Smooth muscle cell (in vitro differentiated cells): ENCODE measurements at regions not wholly inside any gene's neighbourhood (a gene's known extent, or its start where the extent isn't known, plus 50 kb on each side); places are given as distances from the start of the nearest gene placed in this dataset.

Experiments
- DNase-seq: peaks from one replicate; lab custom pipeline; 2025; ENCODE audit not compliant: unreplicated experiment; lab: John Stamatoyannopoulos, UW
- H2AFZ ChIP-seq: fragments of 200-600 bp; sonication (generic); 2 replicates; pipeline ENCODE4 v1.6.0; 2016; ENCODE audit warnings: antibody characterized with exemption, low read depth, mild to moderate bottlenecking
- H3F3A ChIP-seq: fragments of 200-600 bp; sonication (generic); 2 replicates; pipeline ENCODE4 v1.6.0; 2017; ENCODE audit warnings: antibody characterized with exemption, low read depth
- H3K27ac ChIP-seq: fragments of 200-600 bp; sonication (generic); 2 replicates; pipeline ENCODE4 v1.5.1; 2016; ENCODE audit warnings: low read depth, mild to moderate bottlenecking
- H3K27me3 ChIP-seq: fragments of 200-600 bp; sonication (generic); 2 replicates; pipeline ENCODE4 v1.6.1; 2016; ENCODE audit warnings: low read depth, mild to moderate bottlenecking
- H3K36me3 ChIP-seq: fragments of 200-600 bp; sonication (generic); 2 replicates; pipeline ENCODE4 v1.5.1; 2016; ENCODE audit warnings: low read depth
- H3K4me1 ChIP-seq: fragments of 200-600 bp; sonication (generic); 2 replicates; pipeline ENCODE4 v1.5.1; 2016; ENCODE audit warnings: low read depth
- H3K4me2 ChIP-seq: fragments of 200-600 bp; sonication (generic); 2 replicates; pipeline ENCODE4 v1.6.0; 2016; ENCODE audit warnings: mild to moderate bottlenecking
- H3K4me3 ChIP-seq: fragments of 200-600 bp; sonication (generic); 2 replicates; pipeline ENCODE4 v1.5.1; 2016; ENCODE audit warnings: mild to moderate bottlenecking
- H3K79me2 ChIP-seq: fragments of 200-600 bp; sonication (generic); 2 replicates; pipeline ENCODE4 v1.6.0; 2016; ENCODE audit warnings: low read depth, mild to moderate bottlenecking
- H3K9ac ChIP-seq: fragments of 200-600 bp; sonication (generic); 2 replicates; pipeline ENCODE4 v1.6.0; 2016; ENCODE audit warnings: low read depth
- H3K9me3 ChIP-seq: fragments of 200-600 bp; sonication (generic); replicated peaks from 2 replicates; pipeline ENCODE4 v1.5.1; 2016; ENCODE audit warnings: low read depth
- H4K20me1 ChIP-seq: fragments of 200-600 bp; sonication (generic); 2 replicates; pipeline ENCODE4 v1.6.0; 2016; ENCODE audit warnings: low read depth
- WGBS: methylation state at CpG from one replicate; pipeline ENCODE4 v1.1.7; 2016; ENCODE audit warnings: low lambda C conversion rate; 5-methylcytosine and 5-hydroxymethylcytosine counted together
- TF ChIP-seq, protein P1 (sequence below): fragments of 200-600 bp; sonication (generic); IDR thresholded peaks from 2 replicates; pipeline ENCODE4 v1.5.1; 2017; ENCODE audit warnings: borderline replicate concordance, mild to moderate bottlenecking, antibody characterized with exemption; ENCODE audit not compliant: insufficient read depth, poor library complexity, severe bottlenecking

DNA sequence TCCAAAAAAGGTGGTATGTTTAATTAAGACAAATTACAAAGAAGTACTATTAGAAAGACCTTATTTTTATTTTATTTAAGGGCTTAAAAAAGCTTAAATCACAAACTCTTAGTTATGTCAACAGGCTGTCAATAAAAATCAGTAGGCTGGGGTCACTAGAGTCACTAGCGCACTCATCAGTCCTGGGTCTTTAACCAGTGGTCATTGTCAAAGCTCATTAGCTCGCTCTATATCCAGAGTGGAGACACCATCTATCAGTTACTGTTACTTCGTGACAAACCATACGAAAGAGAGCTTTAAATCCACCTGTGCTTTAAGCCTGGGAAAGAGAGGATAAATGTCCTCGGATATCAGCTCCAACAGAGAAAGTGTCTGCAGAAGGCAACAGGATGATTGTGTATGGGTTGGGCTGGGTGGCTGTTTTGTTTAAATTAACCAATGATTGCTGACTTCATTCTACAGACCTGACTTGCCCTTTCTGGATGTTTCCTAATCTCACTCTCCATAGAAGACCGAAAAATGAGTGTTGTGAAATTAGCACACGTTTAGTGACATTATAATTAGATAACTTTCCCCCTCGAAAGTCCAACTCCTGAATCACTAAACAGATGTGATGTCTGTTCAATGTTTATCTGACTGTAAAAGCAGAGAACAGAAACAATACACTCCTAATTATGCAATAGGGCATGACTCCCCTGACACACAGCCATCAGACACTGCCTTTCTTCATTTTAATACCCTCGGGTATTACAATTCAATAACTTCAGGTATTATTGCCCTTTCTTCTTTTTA is 123.6 kb upstream of the TNPO1 start:
- no peaks in the 10 kb centered on the region for H3K27me3 ChIP-seq
- H3K9ac ChIP-seq: no peak overlapping the region
- no peaks in the 10 kb centered on the region for H3K9me3 ChIP-seq
- WGBS: 56% methylated on average over 9 of the region's 9 CpGs
- no peaks in the 10 kb centered on the region for H4K20me1 ChIP-seq
- H3F3A ChIP-seq: no peaks in the 10 kb centered on the region
- no peaks in the 10 kb centered on the region for H3K36me3 ChIP-seq
- no peak overlapping the region for H2AFZ ChIP-seq
- no peaks in the 10 kb centered on the region for H3K4me1 ChIP-seq
- TF ChIP-seq, protein P1, sequence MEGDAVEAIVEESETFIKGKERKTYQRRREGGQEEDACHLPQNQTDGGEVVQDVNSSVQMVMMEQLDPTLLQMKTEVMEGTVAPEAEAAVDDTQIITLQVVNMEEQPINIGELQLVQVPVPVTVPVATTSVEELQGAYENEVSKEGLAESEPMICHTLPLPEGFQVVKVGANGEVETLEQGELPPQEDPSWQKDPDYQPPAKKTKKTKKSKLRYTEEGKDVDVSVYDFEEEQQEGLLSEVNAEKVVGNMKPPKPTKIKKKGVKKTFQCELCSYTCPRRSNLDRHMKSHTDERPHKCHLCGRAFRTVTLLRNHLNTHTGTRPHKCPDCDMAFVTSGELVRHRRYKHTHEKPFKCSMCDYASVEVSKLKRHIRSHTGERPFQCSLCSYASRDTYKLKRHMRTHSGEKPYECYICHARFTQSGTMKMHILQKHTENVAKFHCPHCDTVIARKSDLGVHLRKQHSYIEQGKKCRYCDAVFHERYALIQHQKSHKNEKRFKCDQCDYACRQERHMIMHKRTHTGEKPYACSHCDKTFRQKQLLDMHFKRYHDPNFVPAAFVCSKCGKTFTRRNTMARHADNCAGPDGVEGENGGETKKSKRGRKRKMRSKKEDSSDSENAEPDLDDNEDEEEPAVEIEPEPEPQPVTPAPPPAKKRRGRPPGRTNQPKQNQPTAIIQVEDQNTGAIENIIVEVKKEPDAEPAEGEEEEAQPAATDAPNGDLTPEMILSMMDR: no peak
- H3K4me2 ChIP-seq: peak overlapping the region; percentile 47
- H3K79me2 ChIP-seq: no peaks in the 10 kb centered on the region
- no peak overlapping the region for H3K27ac ChIP-seq
- no peak overlapping the region for H3K4me3 ChIP-seq
- no peak for DNase-seq

DNA sequence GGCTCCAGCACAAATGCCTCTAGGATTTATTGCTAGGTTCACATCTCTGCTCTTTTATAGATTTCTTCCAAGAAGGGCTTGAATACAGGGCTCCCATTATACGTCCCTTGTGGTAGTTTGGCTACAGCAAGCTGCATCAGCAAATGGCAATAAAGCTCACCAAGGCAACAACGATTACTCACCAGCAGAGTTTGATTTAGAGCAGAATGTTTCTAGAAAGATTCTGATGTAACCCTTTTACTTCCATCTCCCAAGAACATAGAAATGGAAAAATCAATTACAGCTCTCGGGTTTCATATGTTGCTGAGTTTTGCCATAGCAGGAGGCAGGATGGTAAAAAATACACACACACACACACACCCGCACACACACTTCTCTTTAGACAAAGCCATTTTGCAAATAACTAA is 124.2 kb upstream of the TNPO1 start:
- H3K4me3 ChIP-seq: no peak overlapping the region
- peak overlapping the region; percentile 33 for H2AFZ ChIP-seq
- H3K27ac ChIP-seq: no peak overlapping the region
- TF ChIP-seq, protein P1: no peak
- no peaks in the 10 kb centered on the region for H3K4me1 ChIP-seq
- no peak overlapping the region for H3K9ac ChIP-seq
- H3K4me2 ChIP-seq: peak overlapping the region; percentile 47
- H3K79me2 ChIP-seq: no peaks in the 10 kb centered on the region
- no peaks in the 10 kb centered on the region for H3K27me3 ChIP-seq
- no peak for DNase-seq
- no peaks in the 10 kb centered on the region for H3K36me3 ChIP-seq
- H4K20me1 ChIP-seq: no peaks in the 10 kb centered on the region
- H3F3A ChIP-seq: no peaks in the 10 kb centered on the region
- H3K9me3 ChIP-seq: no peaks in the 10 kb centered on the region
- 65% methylated on average over 4 of the region's 4 CpGs for WGBS

DNA sequence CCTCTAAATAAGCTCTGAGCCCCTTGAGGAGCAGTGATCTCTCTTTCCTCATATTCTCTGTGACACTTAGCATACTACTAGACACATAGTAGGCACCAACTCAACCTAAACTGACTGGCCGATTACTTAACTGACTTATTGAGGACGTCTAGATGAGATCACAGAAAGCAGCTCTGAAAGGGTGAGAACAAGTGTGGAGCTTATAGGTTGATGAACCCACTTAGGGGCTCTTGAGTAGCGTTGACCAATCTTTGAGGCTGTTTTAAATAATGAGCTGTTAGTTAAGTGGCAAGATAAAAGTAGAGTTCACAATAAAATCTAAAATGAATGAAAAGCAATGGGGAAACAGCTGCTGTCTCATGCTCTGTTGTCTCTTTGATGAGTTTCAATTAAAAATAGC is 124.7 kb upstream of the TNPO1 start:
- no peak overlapping the region for H3K27ac ChIP-seq
- no peak overlapping the region for H3K9ac ChIP-seq
- H4K20me1 ChIP-seq: no peaks in the 10 kb centered on the region
- no peak overlapping the region for H3K4me3 ChIP-seq
- 76% methylated on average over 3 of the region's 3 CpGs for whole genome bisulfite sequencing
- no peak overlapping the region for H3K4me2 ChIP-seq
- TF ChIP-seq, protein P1: no peak
- H3K4me1 ChIP-seq: no peaks in the 10 kb centered on the region
- H3K79me2 ChIP-seq: no peaks in the 10 kb centered on the region
- H3K9me3 ChIP-seq: no peaks in the 10 kb centered on the region
- no peak for DNase-seq
- H3K36me3 ChIP-seq: no peaks in the 10 kb centered on the region
- no peaks in the 10 kb centered on the region for H3K27me3 ChIP-seq
- peak overlapping the region; percentile 33 for H2AFZ ChIP-seq
- H3F3A ChIP-seq: no peaks in the 10 kb centered on the region

DNA sequence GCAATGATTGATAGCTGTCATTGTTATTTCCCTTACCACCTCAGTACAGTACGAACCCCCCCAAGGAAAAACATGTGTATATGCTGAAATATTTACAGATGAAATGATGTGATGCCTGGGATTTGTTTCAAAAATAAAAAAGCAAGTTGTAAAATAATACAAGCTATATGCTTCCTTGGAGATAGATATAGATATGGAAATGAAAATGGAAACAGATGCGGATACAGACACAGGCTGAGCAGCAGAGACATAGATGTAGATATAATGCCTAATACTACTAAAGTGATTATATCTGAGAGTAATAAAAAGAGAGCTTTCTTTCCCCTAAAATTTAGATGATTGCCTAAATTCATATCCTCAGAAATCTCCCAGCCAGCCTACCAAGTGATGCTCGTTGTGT is 127.5 kb upstream of the TNPO1 start:
- H3K9ac ChIP-seq: no peak overlapping the region
- TF ChIP-seq, protein P1: no peak
- no peak overlapping the region for H3K27ac ChIP-seq
- no peaks in the 10 kb centered on the region for H4K20me1 ChIP-seq
- H3K4me1 ChIP-seq: no peaks in the 10 kb centered on the region
- no peaks in the 10 kb centered on the region for H3K27me3 ChIP-seq
- H2AFZ ChIP-seq: no peak overlapping the region
- H3K36me3 ChIP-seq: no peaks in the 10 kb centered on the region
- DNase-seq: no peak
- no peaks in the 10 kb centered on the region for H3F3A ChIP-seq
- 93% methylated on average over 3 of the region's 3 CpGs for WGBS
- H3K4me3 ChIP-seq: no peak overlapping the region
- no peaks in the 10 kb centered on the region for H3K9me3 ChIP-seq
- H3K79me2 ChIP-seq: no peaks in the 10 kb centered on the region
- no peak overlapping the region for H3K4me2 ChIP-seq
